KOPT-K1 (cell line): ENCODE measurements at regions not wholly inside any gene's neighbourhood (a gene's known extent, or its start where the extent isn't known, plus 50 kb on each side); places are given as distances from the start of the nearest gene placed in this dataset.

Experiments used
- H3K27ac ChIP-seq: fragments of 200-600 bp; sonication (generic); 2 replicates; pipeline ENCODE4 v1.5.1; 2016; ENCODE audit warnings: antibody characterized with exemption, mild to moderate bottlenecking, low read depth, low read length; ENCODE audit not compliant: poor library complexity, severe bottlenecking
- H3K36me3 ChIP-seq: fragments of 200-600 bp; sonication (generic); 2 replicates; pipeline ENCODE4 v1.5.1; 2017; ENCODE audit warnings: antibody characterized with exemption, mild to moderate bottlenecking, low read length, moderate library complexity; ENCODE audit not compliant: insufficient read depth
- H3K9me3 ChIP-seq: fragments of 200-600 bp; sonication (generic); 2 replicates; pipeline ENCODE4 v1.5.1; 2017; ENCODE audit warnings: antibody characterized with exemption, low read length, mild to moderate bottlenecking; ENCODE audit not compliant: insufficient read depth, poor library complexity, severe bottlenecking

- no peaks in the 10 kb centered on the region for H3K36me3 ChIP-seq
- H3K9me3 ChIP-seq = no peaks in the 10 kb centered on the region
- no peak overlapping the region for H3K27ac ChIP-seq
These were observed 350.7 kb upstream of the MYT1L start for GRCh38 chr2:2681711-2682251.

GRCh38 chr2:2681085-2681484, 350.0 kb upstream of the MYT1L start:
- Histone ChIP-seq H3K36me3 (no peaks in the 10 kb centered on the region), H3K27ac (no peak overlapping the region)

GRCh38 chr2:2674831-2675230, 343.8 kb upstream of the MYT1L start:
- no peak overlapping the region for H3K27ac ChIP-seq
- H3K36me3 ChIP-seq = no peaks in the 10 kb centered on the region
- H3K9me3 ChIP-seq = no peaks in the 10 kb centered on the region

More at GRCh38 chr2:2681085-2681484, 350.0 kb upstream of the MYT1L start:
- no peaks in the 10 kb centered on the region for H3K9me3 ChIP-seq

GRCh38 chr2:2673406-2673805, 342.3 kb upstream of the MYT1L start:
- Histone ChIP-seq H3K9me3 (no peaks in the 10 kb centered on the region), H3K36me3 (no peaks in the 10 kb centered on the region), H3K27ac (no peak overlapping the region)

GRCh38 chr2:2672249-2672648, 341.2 kb upstream of the MYT1L start:
- Histone ChIP-seq H3K36me3 (no peaks in the 10 kb centered on the region), H3K27ac (no peak overlapping the region), H3K9me3 (no peaks in the 10 kb centered on the region)

- H3K36me3 ChIP-seq = no peaks in the 10 kb centered on the region
- H3K27ac ChIP-seq = no peak overlapping the region
- no peaks in the 10 kb centered on the region for H3K9me3 ChIP-seq
These were observed 340.8 kb upstream of the MYT1L start for GRCh38 chr2:2671826-2672225.

- Histone ChIP-seq H3K27ac (no peak overlapping the region), H3K9me3 (no peaks in the 10 kb centered on the region), H3K36me3 (no peaks in the 10 kb centered on the region)
These were observed 338.2 kb upstream of the MYT1L start for GRCh38 chr2:2669316-2669715.

- no peak overlapping the region for H3K27ac ChIP-seq
- no peaks in the 10 kb centered on the region for H3K9me3 ChIP-seq
- H3K36me3 ChIP-seq = no peaks in the 10 kb centered on the region
These were observed 337.7 kb upstream of the MYT1L start for GRCh38 chr2:2668681-2669265.

GRCh38 chr2:2667690-2668089, 336.6 kb upstream of the MYT1L start:
- Histone ChIP-seq H3K36me3 (no peaks in the 10 kb centered on the region), H3K27ac (no peak overlapping the region), H3K9me3 (no peaks in the 10 kb centered on the region)

GRCh38 chr2:2665834-2666133, 334.7 kb upstream of the MYT1L start:
- Histone ChIP-seq H3K9me3 (peaks cover 3% of the 10 kb centered on the region), H3K27ac (no peak overlapping the region), H3K36me3 (no peaks in the 10 kb centered on the region)

GRCh38 chr2:2664989-2665833, 334.1 kb upstream of the MYT1L start:
- Histone ChIP-seq H3K9me3 (peaks cover 7% of the 10 kb centered on the region), H3K36me3 (no peaks in the 10 kb centered on the region), H3K27ac (no peak overlapping the region)

GRCh38 chr2:2663401-2664036, 332.4 kb upstream of the MYT1L start:
- H3K9me3 ChIP-seq = peaks cover 16% of the 10 kb centered on the region
- H3K36me3 ChIP-seq = no peaks in the 10 kb centered on the region
- H3K27ac ChIP-seq = no peak overlapping the region

- H3K27ac ChIP-seq = no peak overlapping the region
- H3K36me3 ChIP-seq = no peaks in the 10 kb centered on the region
- H3K9me3 ChIP-seq = peaks cover 16% of the 10 kb centered on the region
These were observed 331.8 kb upstream of the MYT1L start for GRCh38 chr2:2662847-2663356.

GRCh38 chr2:2662037-2662846, 331.2 kb upstream of the MYT1L start:
- H3K36me3 ChIP-seq = no peaks in the 10 kb centered on the region
- H3K27ac ChIP-seq = no peak overlapping the region
- peaks cover 16% of the 10 kb centered on the region for H3K9me3 ChIP-seq
